ENCODE measurements at regions not wholly inside any gene's neighbourhood (a gene's known extent, or its start where the extent isn't known, plus 50 kb on each side); places are given as distances from the start of the nearest gene placed in this dataset.
A peak's percentile ranks its signal among the peaks of the same experiment; 100 is the strongest.
"Not testable (repeated sequence)": the region's sequence is repeated elsewhere in the genome, so short reads cannot be mapped to it uniquely, and the experiment has no call there.

DNA sequence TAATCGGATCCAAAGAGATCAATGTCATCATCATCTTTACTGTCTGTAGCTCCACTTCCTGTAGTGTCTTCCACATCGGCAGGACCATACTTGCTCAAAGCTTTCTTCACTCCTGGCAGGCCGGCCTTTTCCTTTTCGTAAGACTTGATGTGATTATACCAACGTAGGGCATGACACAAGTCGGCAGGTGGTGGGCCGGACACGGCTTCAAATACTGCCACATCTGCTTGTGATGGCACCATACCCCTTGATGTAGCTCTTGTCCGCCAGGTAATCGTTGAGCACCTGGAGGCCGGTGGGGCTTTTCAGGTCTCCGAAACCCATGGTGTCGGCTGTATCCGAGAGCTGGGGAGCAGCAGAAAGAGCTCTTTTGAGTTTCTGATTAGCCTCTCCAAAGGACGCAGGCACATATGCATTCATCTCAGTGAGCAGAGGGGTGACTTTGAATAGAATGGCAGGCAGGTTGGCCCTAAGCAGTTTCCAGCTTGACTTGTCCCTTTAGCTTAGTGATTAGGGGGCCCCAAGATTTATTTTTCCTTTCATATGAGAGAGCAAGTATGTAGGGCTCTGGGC, 106.0 kb upstream of the PODXL start:
- DNase-seq = not testable (repeated sequence)

DNA sequence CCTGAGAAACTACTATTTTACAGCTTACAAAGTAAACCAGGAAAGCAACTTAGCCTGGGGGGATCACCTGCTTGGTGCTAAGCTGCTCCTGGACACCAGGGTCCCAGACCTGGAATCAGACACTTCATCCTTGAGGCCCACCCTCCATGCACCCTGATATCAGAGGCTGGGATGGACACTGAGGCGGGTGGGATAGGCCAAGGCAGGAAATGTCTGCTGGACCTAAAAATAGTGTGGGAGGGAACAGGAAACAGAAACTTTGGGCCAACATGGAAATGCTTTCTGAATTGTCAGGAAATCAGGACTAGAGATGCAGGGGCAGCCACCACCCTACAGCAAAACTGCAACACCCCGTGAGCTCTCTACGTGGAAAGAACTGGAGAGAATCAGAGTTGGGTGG, 101.5 kb upstream of the PODXL start:
- no peak for DNase-seq

DNA sequence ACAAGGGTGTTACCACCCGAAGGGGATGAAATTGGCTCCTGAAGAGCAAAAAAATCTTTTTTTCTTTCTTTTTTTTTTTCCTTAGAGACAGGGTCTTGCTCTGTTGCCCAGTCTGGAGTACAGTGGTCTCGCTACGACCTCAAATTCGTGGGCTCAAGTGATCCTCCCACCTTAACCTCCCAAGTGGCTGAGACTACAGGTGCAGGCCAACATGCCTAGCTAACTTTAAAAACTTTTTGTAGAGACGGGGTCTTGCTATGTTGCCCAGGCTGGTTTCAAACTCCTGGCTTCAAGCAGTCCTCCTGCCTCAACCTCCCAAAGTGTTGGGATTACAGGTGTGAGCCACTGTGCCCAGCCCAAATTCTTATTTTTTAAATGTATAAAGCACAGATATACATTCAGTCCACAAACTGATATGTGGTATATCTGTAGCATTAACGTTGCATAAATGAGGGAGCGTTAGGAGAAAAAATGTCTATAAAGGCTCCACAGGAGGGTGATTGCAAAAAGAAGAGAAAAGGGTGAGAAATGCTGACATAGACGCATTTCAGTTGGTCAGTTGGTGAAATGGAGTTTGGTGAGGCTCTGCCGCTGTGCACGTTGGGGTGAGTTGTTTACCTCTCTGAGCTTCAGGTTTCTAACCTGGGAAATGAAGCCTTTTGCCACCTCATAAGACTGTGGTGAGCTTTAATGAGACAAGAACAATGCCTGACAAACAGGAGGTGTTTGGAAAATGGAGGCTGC, 100.7 kb upstream of the PODXL start:
- DNase-seq = no peak

DNA sequence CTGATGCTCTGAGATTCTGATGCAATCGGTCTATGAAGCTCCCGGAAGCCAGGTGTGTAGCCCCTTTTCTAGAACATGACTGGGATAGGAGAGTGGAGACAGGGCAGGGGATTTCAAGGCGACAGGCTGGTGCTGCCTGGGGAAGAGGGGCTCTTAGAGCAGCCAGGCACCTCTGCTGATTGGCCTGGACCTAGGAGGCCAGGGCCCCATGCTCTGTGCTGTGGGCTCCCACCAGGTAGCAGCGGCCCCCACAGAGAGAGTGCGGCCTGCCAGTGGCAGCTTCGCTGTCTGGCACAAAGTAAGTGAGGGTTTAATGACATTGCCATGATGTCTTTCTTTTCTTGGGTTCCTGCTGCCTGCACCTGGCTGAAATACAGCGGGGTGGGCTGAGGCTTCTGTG, 99.4 kb upstream of the PODXL start:
- DNase-seq = no peak

DNA sequence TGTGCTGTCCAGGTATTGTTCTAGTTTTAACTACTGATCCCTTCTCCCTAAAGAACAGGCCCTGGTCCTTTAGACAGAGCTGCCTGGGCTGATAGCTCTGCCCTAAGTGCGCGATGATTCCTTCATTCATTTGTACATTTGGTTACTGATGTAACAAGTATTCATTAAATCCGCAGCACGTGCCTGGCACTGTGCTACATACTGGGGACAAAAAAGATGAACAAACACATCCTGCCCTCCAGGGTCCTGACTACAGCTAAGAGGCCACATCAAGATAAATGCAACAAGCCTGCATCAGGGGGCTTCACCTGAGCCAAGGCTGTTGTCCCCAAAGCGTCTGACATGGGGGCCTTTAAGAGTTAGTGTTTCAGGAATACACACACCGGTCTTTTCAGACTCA, 99.0 kb upstream of the PODXL start:
- no peak for DNase-seq

DNA sequence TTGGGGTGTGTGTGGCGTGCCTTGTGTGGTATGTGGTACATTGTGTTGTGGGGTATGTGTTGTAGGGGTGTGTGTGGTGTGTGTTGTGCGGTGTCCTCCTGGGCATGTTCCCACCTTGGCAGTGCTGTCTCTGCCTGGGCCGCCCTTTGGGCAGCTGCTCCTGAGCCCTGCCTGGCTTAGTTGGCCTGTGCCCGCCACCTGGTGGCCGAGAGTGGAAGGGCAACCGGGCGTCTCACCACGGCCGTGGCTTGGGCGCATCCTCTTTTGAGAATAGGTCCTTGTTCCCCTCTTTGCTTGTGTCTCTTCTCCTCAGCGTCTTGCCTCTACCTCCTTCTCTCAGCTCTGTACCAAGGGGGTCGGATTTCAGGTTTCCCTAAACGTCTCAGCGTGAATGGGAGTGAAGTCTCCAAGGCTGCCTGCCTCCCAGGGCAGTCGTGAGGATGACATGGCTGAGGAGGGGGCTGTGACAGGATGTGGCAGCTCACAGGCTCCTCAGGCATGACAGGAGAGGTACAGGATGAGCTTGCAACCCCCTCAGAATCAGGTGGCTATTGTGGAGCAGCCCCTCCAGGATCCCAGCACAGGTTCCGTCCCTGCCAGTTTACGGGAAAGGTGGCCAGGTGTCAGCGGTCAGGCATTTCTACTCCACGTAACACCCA, 98.4 kb upstream of the PODXL start:
- DNase-seq = peak; percentile 90

DNA sequence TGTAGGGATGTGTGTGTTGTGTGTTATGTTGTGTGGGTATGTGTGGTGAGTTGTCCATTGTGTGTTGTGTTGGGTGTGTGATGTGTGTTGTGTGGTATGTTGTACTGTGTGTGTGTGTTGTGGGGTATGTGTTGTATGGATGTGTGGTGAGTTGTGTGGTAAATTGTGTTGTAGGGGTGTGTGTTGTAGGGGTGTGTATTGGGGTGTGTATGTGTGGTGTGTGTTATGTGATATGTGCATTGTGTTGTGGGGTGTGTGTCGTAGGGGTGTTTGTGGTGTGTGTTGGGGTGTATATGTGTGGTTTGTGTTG, 97.8 kb upstream of the PODXL start:
- no peak for DNase-seq

DNA sequence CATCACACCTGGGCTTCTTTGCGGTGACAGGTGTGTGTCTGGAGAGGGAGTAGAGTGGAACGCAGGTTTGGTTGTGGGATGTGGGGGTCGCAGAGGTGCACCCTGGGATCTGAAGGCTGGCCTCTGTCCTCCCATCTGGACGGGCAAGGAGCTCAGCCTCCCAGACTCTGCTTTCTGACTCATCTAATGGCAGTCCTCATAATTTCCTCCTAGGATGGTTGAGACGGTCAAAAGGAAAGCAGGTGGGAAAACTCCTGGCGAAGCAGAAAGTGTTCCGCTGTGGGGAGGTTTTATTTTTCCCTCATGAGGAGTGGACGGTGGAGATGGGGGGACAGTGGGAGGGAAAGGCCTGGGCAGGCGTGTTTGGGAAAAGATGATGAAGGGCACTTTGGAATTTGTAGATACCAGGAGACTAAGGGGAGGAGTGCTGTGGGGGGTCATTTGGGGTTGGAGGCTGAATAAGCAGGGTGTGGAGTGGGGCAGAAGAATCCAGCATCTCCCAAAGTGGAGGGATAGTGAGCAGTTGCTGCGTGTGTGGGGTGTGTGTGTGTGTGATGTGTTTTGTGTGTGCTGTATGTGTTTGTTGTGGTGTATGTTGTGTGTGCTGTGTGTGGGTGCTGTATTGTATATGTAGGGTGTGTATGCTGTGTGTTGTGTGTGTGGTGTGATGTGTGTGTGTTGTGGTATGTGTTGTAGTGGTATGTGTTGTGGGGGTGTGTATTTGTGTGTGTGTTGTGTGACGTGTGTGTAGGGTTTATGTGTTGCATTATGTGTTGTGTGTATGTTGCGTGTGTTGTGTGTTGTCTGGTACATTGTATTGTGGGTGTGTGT, 97.2 kb upstream of the PODXL start:
- no peak for DNase-seq

DNA sequence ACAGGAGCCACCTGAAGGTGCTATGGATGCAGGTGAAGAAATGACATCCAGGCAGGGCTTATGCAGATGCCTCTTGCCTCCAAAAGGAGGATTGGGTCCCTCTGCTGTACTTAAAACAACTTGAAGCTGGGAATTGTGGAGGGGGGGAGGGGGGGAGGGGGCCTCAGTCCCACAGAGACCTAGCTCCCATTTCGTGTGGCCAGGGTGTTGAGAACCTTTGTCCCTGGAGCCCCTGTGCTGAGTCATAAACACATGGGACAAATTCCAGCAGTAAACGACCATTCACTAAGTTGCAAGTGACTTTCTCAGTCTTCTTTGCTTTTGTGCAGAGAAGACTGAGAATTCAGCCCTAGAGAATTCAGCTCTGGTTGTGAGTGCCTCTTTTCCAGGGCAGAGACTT, 96.5 kb upstream of the PODXL start:
- no peak for DNase-seq

DNA sequence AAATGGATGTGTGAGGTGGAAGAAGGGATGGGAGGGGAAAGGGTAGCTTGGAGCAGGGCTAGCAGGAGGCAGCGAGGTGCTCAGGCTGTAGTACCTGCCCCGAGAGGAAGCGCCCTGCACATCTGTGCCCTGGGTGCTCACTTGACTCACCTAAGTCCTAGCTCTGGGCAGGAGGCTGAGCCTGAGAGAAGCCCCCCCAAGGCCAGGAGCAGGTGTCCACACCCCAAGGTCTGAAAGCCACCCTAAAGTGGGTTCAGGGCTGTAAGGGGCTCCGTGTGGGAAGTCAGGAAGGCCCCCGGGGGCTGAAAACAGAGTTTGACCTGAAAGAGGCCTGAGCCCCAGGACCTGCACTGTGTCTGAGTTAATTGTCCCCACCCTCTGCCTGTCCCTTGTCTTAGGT, 95.8 kb upstream of the PODXL start:
- no peak for DNase-seq

DNA sequence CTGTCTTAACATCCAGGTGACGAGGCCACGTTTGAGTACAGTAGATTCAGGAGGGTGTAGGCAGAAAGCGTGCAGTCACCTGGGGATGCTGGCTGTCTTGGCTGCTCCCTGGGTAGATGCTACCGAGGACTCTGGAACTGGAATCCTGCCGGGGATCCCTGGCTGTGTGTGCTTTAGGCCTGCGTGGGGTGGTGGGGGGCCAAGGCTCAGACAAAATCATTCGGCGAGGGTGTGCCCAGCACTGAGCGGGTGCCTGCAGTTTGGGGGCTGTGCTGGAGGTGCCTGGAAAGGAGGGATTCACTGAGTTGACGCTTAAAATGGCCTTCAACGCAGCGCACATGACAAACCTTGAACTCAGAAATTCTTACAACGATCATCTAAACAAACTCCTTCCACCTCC, 93.5 kb upstream of the PODXL start:
- no peak for DNase-seq

DNA sequence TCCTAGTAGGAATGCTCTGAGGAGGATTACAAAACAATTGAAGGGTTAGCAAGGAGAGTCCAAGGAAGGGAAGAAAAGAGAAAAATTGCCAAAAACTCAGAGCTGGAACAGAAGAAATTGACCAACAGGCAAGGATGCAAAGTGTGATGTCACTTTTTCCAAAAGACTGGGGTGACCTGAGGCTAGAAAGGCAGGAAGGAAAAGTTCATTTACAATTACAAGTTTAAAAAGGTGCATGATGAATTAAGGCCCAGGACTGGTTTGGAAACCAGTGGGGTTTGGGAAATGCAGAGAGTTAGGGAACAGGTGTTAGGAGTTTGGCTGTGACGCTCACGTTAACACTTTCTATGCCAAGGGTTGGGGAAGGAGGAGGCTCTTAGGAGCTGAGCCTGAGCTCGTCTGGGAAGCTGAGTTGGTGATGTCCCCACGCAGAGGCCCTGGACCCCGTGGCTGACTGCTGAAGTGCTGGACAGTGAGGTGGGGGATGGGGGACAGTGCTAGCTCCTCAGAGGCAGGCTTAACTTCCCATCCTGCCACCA, 92.6 kb upstream of the PODXL start:
- DNase-seq = no peak

DNA sequence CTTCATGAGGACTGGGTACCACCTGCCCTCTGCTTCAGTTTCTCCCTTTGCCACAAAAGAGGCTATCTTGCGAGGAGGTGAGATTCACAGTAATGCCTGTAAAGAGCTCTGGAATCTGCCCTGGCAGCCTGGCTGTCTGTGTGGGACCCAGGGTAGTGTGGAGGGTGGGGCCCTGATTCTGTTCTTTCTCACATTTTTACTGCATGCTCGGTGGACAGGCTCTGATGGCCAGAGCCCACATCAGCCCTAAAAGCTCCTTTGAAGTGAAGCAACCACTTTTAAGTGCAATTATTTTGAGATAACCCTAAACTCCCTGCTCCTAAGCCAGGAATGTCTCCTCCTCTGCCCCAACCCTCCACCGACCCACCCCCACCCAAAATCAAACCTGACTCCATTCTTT, 92.1 kb upstream of the PODXL start:
- DNase-seq = no peak

DNA sequence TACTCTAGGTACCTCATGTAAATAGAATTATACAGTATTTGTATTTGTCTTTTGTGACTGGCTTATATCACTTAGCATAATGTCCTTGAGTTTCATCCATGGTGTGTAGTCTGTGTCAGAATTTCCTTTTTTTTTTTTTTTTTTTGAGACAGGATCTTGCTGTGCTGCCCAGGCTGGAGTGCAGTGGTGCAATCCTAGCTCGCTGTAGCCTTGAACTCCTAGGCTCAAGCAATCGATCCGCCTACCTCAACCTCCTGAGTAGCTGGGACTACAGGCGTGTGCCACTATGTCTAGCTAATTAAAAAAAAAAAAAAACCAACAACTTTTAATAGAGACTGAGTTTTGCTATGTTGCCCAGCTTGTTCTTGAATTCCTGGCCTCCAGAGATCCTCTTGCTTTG, 89.8 kb upstream of the PODXL start:
- no peak for DNase-seq

DNA sequence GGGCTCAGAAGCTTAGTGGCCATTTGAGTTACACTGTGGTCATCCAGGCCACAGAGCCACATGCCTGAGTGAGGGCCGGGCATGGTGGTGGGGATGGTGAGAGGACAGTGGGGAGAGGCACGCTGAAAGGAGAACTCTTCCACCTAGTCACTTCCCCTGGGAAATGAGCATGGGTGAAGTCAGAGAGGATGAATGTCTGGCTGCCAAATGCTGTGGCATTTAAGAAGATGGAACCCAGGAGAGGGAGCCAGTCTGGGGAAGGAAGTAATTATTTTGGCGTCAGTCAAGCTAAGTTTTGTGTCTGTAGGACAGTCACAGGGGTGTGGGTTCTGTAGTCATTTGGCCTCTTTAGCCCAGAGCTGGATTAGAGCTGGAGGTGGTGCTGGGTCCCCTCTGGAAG, 86.0 kb upstream of the PODXL start:
- DNase-seq = no peak

DNA sequence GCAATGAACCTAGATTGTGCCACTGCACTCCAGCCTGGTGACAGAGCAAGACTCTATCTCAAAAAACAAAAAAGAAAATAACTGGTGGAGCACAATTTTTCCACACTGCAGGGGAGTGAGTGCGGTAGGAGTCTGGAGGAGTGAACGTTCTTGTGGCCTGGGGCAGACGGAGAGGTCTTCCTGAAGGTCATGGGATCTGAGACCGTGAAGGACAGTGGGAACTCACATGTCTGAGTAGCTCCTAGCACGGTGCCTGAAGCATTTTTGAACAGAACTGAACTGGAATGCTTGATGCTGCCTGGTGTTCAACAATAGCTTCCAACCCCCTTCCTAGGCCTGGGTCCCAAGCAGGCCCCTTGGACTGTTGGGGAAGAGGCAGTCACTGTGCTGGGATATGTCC, 84.3 kb upstream of the PODXL start:
- DNase-seq = no peak

DNA sequence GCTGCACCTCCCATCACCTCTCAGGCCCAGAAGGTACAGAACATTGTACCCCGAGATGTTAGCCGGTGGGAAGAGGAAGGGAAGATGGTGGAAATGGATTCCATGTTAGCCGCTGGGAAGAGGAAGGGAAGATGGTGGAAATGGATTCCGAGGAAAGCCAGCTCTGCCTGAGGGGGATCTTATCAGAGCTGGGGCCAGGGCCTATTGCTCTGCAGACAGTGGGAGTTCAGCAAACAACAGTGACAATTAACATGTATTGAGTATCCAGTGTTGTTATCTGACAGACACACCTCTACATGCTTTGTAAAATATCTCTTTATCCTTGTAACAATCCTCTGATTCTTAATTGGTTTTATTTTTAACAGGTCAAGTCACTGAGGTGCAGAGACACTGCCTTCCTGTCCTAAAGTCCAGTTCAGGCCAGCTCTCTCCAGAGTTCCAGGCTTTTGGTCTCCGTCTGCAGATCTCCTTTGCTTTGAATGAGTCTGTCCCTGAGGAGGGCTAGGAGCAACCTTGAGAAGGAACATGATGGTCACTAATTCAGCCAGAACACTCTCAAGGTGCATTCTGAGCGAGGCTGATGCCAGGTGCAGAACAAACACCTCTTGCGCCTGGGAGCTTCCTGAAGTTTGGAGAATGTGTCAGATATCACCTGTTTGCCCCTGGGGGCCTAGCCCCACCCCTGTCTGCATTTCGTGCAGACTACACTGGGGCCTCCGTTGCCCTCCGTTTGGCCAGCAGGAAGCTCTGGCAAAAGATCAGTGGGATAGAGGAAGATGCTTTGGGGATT, 82.4 kb upstream of the PODXL start:
- no peak for DNase-seq

DNA sequence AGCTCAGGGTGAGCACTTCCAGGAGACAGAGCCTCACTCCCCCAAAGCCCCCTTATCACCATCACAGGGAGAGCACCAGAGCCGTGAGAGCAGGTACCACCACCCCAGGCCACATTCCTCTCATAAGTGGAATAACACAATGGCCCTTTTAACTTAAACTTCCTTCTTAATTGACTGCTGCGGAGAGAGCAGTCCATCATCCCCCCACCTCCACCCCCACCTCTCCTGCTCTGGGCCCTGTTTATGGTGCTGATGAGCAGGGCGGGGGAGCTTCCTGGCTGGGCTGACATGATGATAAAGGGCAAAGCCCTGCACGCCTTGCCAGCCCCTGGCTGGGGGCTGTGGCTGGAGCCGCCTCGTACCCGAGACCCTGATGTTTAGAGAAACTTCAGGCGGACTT, 81.4 kb upstream of the PODXL start:
- DNase-seq = no peak

DNA sequence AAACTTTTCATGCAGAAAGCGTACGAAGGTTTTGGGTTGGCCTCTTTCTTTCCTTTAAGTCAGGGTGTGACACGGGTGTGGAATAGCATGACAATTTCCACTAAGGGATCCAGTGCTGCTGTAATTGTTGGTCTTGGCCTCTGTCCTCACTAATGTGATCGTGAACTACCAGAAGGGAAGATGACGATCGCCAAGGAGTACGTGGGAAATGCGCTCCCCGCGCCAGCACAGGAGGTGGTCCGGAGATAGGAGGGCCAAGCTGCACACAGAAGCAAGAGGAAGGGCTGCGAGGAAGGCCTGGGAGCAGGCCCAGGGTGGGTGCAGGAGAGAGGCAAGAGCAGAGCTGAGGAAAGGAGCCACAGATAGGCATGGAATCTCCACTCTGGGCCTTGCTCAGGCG, 79.7 kb upstream of the PODXL start:
- DNase-seq = no peak

DNA sequence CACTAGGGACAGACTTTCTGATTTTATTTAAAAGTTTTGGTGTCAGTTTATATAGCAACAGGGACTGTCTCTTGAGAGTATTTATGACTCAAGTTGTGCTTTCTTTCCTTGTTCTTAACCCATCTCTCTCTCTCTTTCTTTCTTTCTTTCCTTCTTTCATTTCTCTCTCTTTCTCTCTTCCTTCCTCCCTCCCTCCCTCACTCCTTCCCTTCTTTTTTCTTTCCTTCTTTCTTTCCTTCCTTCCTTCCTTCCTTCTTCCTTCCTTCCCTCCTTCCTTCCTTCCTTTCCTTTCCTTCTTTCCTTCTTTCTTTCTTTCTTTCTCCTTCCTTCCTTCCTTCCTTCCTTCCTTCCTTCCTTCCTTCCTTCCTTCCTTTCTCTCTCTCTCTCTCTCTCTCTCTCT, 77.8 kb upstream of the PODXL start:
- not testable (repeated sequence) for DNase-seq

DNA sequence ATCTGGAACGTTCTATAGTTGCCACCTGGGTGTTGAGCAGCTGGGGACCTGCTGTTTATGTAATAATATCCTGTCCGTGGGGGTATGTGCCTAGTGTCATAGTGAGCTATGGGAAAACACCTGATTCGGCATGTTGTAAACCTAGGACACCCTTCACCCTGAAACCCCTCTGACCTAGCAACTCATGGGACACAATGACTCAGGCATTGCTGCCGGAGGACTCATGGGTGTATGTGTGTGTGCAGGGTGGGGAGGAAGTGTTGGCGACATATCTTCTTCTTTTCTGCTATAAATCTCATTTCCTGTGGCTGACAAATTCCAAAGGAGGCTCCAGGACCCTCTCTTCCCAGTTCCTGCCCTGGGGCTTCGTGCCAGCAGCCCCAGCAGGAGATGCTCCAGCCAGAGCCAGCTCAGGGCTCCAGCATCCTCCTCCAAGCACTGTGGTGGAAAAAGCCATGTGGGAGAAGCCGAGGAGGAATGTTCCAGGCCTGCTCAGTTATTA, 77.0 kb upstream of the PODXL start:
- DNase-seq = no peak

DNA sequence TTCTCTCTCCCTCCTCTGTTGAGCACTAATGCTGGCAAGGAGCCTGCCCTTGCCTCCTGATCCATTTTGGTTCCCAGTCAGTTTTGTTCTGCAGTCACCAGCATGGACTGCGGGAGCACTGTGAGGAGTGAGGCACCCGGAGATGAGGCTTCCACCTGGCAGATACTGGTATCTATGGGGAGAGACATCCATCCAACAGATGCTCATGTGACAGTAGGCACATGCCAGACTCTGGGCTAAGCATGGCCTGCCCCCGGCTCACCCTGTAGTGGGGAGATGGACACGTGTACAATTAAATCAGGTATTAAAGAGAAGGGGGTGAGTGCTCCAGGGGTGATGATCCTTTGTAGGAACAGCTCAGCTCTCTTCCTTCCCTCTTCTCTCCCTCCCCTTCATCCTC, 74.0 kb upstream of the PODXL start:
- DNase-seq = no peak

All from stimulated activated CD4-positive, alpha-beta T cell treated with anti-CD3 and anti-CD28 coated beads, Interleukin-15, amount 100 ng/mL, for 24 hours (primary cell).